DMS 273 (cell line): ENCODE measurements at regions not wholly inside any gene's neighbourhood (a gene's known extent, or its start where the extent isn't known, plus 50 kb on each side); places are given as distances from the start of the nearest gene placed in this dataset.
"Not testable (repeated sequence)": the region's sequence is repeated elsewhere in the genome, so short reads cannot be mapped to it uniquely, and the experiment has no call there.

Experiments
- DNase-seq: peaks from one replicate; lab custom pipeline; 2025; ENCODE audit not compliant: unreplicated experiment; lab: John Stamatoyannopoulos, UW

GRCh38 chr7:69426705-69427104 lies 171.6 kb upstream of the AUTS2 start:
- DNase-seq: no peak

GRCh38 chr7:69428089-69428488 lies 170.2 kb upstream of the AUTS2 start:
- no peak for DNase-seq

GRCh38 chr7:69429911-69430383 lies 168.3 kb upstream of the AUTS2 start:
- peak; percentile 39 for DNase-seq

- DNase-seq: peak; percentile 26
Measured at GRCh38 chr7:69430384-69431021, 167.8 kb upstream of the AUTS2 start.

GRCh38 chr7:69431626-69432025 lies 166.6 kb upstream of the AUTS2 start:
- no peak for DNase-seq

GRCh38 chr7:69432276-69432675 lies 166.0 kb upstream of the AUTS2 start:
- DNase-seq: not testable (repeated sequence)

GRCh38 chr7:69433081-69433480 lies 165.2 kb upstream of the AUTS2 start:
- DNase-seq: no peak

- no peak for DNase-seq
Measured at GRCh38 chr7:69434398-69434815, 163.9 kb upstream of the AUTS2 start.

GRCh38 chr7:69435711-69436110 lies 162.6 kb upstream of the AUTS2 start:
- no peak for DNase-seq

GRCh38 chr7:69436946-69437345 lies 161.3 kb upstream of the AUTS2 start:
- no peak for DNase-seq

GRCh38 chr7:69438584-69439412 lies 159.5 kb upstream of the AUTS2 start:
- DNase-seq: no peak

- DNase-seq: no peak
Measured at GRCh38 chr7:69439636-69440325, 158.5 kb upstream of the AUTS2 start.

- no peak for DNase-seq
Measured at GRCh38 chr7:69440976-69441375, 157.3 kb upstream of the AUTS2 start.

GRCh38 chr7:69443136-69443535 lies 155.1 kb upstream of the AUTS2 start:
- no peak for DNase-seq

- no peak for DNase-seq
Measured at GRCh38 chr7:69445541-69445940, 152.7 kb upstream of the AUTS2 start.

- DNase-seq: not testable (repeated sequence)
Measured at GRCh38 chr7:69446213-69446612, 152.1 kb upstream of the AUTS2 start.

- DNase-seq: no peak
Measured at GRCh38 chr7:69448071-69448470, 150.2 kb upstream of the AUTS2 start.

GRCh38 chr7:69450456-69450855 lies 147.8 kb upstream of the AUTS2 start:
- no peak for DNase-seq

GRCh38 chr7:69451715-69452114 lies 146.6 kb upstream of the AUTS2 start:
- DNase-seq: no peak

- no peak for DNase-seq
Measured at GRCh38 chr7:69452797-69453196, 145.5 kb upstream of the AUTS2 start.

GRCh38 chr7:69457595-69458504 lies 140.4 kb upstream of the AUTS2 start:
- peak; percentile 24 for DNase-seq
